GM12874 (cell line): ENCODE measurements at regions not wholly inside any gene's neighbourhood (a gene's known extent, or its start where the extent isn't known, plus 50 kb on each side); places are given as distances from the start of the nearest gene placed in this dataset.

Experiments used
- TF ChIP-seq, protein P1 (sequence below): IDR thresholded peaks from 2 replicates; pipeline ENCODE4 v1.5.1; 2011; ENCODE audit warnings: low read depth, mild to moderate bottlenecking, control low read depth, low read length, moderate library complexity; ENCODE audit not compliant: insufficient read depth

DNA sequence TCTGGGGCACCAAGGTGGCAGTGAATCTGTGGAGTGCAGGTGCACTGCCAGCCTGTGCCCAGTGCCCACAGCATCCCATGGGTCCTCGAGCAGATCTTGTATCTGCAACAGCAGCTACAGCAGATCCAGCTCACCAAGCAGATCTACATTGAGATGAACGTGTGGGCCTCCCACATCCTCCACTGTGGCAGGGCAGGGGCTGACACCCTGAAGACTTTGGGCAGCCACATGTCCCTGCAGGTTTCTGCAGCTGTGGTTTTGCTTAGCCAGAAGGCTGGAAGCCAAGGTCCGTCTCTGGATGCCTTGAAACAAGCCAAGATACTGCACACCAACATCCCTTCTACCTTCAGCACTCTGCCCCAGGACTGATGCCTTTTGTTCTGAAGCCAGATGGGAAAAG lies 338.8 kb upstream of the OR4E1 start:
- TF ChIP-seq, protein P1, sequence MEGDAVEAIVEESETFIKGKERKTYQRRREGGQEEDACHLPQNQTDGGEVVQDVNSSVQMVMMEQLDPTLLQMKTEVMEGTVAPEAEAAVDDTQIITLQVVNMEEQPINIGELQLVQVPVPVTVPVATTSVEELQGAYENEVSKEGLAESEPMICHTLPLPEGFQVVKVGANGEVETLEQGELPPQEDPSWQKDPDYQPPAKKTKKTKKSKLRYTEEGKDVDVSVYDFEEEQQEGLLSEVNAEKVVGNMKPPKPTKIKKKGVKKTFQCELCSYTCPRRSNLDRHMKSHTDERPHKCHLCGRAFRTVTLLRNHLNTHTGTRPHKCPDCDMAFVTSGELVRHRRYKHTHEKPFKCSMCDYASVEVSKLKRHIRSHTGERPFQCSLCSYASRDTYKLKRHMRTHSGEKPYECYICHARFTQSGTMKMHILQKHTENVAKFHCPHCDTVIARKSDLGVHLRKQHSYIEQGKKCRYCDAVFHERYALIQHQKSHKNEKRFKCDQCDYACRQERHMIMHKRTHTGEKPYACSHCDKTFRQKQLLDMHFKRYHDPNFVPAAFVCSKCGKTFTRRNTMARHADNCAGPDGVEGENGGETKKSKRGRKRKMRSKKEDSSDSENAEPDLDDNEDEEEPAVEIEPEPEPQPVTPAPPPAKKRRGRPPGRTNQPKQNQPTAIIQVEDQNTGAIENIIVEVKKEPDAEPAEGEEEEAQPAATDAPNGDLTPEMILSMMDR, result no peak

DNA sequence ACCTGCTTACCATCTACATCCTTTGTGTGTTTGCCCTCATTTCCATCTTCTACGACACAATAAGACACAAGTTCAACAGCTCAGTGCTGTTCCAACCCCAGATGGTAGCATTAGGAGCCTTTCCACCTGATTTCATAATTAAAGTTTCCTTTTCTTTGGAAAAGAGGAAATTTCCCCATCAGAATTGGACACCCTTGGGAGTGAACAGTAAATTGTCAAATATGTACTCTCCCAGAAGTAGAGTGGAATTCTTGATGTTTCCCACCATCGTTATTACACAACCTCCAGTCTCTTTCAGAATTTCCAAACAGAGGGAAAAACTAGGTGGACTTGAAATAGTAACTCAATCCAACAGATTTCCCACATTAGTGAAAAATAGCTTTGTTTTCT lies 337.6 kb upstream of the OR4E1 start:
- TF ChIP-seq, protein P1, result no peak

DNA sequence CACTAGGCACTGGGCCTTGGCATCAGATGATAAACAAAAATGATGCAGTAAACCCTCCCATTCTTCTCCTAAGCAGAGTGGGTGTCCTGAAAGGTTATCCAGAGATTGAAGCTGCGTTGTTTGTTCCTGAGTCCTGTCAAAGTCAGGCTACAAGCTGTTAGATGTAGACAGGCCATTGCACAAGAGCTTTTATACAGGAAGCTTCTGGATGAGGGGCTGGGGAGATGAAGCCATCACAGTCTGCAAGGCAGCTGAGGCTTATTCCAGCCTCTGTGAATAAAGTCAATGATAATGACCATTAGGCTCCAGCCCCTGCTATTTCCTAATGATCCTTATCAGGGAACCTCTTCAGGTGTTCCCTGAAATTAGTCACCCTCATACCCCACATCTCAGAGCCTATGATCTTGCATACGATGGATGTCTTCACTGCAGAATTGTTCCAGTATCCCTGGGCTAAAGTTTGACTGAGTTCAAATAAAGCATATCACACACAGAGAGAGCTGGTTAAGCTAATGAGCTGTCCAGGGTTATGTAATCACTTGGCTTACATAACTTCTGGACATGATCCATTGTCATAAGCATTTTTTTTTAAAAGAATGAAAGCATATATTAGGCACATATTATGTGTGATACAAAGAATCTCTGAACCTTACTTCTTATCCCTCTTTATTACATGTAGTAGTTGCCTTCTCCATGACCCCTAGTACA lies 337.1 kb upstream of the OR4E1 start:
- TF ChIP-seq, protein P1, result no peak

DNA sequence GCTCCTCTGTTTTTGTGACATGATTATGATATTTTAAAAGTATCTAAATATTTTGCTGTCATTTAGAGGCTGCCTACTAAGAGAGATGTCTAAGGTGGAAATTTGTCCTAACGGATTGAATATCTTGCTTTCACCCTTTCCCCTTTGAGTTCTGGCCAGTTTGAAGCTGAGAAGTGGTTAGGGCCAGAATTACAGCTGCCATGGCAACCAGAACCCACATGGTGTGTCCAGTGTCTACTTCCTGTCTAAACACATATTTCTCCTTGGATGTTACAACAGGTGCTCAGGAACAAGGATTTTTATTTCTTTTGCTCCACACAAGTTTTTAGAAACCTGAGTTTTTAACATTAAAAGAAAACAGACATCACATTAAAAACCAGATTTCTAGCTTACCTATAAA lies 335.1 kb upstream of the OR4E1 start:
- TF ChIP-seq, protein P1, result no peak

DNA sequence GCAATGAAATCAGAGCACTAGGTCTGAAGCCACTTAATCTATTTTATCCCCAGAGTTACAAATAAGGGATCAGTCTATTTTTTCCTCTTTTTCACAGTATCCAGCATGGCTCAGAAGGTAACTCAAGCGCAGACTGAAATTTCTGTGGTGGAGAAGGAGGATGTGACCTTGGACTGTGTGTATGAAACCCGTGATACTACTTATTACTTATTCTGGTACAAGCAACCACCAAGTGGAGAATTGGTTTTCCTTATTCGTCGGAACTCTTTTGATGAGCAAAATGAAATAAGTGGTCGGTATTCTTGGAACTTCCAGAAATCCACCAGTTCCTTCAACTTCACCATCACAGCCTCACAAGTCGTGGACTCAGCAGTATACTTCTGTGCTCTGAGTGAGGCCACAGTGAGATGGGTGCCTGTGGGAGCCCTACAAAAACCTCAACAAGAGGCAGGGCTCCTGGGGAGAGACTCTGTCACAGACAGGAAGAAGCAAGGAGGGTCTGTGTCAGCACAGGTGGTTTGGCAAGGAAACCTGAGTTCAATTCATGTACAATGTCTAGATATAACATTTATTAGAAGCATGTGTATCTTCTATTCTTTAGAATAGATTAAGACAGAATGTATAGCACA lies 334.3 kb upstream of the OR4E1 start:
- TF ChIP-seq, protein P1, result no peak

DNA sequence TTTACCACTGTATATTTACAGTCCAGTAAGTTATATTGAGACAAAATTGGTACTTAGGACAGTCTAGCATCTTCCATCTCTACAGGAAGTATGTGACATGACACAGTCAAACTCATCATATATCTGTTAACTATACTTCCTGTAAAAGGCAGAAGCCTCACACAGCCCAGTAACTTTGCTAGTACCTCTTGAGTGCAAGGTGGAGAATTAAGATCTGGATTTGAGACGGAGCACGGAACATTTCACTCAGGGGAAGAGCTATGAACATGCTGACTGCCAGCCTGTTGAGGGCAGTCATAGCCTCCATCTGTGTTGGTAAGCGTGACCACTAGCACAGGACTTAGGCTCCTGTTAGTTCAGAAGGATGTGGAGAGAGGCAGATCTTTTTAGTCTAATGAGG lies 333.7 kb upstream of the OR4E1 start:
- TF ChIP-seq, protein P1, result no peak

DNA sequence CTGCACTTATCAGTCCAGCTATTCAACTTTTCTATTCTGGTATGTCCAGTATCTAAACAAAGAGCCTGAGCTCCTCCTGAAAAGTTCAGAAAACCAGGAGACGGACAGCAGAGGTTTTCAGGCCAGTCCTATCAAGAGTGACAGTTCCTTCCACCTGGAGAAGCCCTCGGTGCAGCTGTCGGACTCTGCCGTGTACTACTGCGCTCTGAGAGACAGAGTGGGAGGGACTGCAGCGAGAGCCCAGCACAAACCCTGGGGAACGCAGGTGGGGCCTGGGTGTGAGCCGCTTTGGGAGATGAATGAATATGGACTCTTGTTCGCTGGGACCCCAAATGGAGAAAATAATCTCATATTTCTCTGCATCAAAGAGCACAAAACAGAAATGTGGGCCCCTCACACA lies 329.8 kb upstream of the OR4E1 start:
- TF ChIP-seq, protein P1, result no peak
